ENCODE measurements at regions not wholly inside any gene's neighbourhood (a gene's known extent, or its start where the extent isn't known, plus 50 kb on each side); places are given as distances from the start of the nearest gene placed in this dataset.

GRCh38 chr10:90461437-90462155 lies 396.2 kb downstream of the HTR7 start:
- Histone ChIP-seq H3K27me3 (ENCODE audit: control insufficient read depth in 1 of 2, insufficient read depth in 2 of 2, low read length in 2 of 2) (no peaks in the 10 kb centered on the region), H4K20me1 (ENCODE audit: insufficient read depth, low read length) (no peaks in the 10 kb centered on the region), H2AFZ (ENCODE audit: low read length) (no peak overlapping the region), H3K4me2 (ENCODE audit: low read depth, low read length) (no peak overlapping the region), H3K27ac (ENCODE audit: extremely low read length, insufficient read depth, low read length) (no peak overlapping the region), H3K79me2 (ENCODE audit: insufficient read depth, low read length) (no peaks in the 10 kb centered on the region), H3K4me3 (replicated peaks in 1 of 3; ENCODE audit: insufficient read depth in 1 of 3, low read depth in 2 of 3, low read length in 3 of 3) (no peak overlapping the region), H3K4me1 (ENCODE audit: insufficient read depth, low read length) (no peaks in the 10 kb centered on the region), H3K9me3 (ENCODE audit: low read length) (0 out of 2 replicates have a peak, but pooled peaks cover 5% of the 10 kb centered on the region), H3K36me3 (replicated peaks in 1 of 2; ENCODE audit: control insufficient read depth in 1 of 2, insufficient read depth in 2 of 2, low read length in 2 of 2) (no peaks in the 10 kb centered on the region), H3K9ac (ENCODE audit: insufficient read depth, low read depth, low read length) (no peak overlapping the region)
- no peak for DNase-seq (ENCODE audit: low spot score)
- BruUV-seq (replicated peaks), result no TSS peak
- no peak for ATAC-seq
- 14% methylated on average over 4 of the region's 4 CpGs for WGBS (ENCODE audit: low lambda C conversion rate)
- no peak for TF ChIP-seq GATA4 (IDR thresholded peaks at IDR 0.05; ENCODE audit: borderline replicate concordance, low read depth)
- TF ChIP-seq, protein P1, sequence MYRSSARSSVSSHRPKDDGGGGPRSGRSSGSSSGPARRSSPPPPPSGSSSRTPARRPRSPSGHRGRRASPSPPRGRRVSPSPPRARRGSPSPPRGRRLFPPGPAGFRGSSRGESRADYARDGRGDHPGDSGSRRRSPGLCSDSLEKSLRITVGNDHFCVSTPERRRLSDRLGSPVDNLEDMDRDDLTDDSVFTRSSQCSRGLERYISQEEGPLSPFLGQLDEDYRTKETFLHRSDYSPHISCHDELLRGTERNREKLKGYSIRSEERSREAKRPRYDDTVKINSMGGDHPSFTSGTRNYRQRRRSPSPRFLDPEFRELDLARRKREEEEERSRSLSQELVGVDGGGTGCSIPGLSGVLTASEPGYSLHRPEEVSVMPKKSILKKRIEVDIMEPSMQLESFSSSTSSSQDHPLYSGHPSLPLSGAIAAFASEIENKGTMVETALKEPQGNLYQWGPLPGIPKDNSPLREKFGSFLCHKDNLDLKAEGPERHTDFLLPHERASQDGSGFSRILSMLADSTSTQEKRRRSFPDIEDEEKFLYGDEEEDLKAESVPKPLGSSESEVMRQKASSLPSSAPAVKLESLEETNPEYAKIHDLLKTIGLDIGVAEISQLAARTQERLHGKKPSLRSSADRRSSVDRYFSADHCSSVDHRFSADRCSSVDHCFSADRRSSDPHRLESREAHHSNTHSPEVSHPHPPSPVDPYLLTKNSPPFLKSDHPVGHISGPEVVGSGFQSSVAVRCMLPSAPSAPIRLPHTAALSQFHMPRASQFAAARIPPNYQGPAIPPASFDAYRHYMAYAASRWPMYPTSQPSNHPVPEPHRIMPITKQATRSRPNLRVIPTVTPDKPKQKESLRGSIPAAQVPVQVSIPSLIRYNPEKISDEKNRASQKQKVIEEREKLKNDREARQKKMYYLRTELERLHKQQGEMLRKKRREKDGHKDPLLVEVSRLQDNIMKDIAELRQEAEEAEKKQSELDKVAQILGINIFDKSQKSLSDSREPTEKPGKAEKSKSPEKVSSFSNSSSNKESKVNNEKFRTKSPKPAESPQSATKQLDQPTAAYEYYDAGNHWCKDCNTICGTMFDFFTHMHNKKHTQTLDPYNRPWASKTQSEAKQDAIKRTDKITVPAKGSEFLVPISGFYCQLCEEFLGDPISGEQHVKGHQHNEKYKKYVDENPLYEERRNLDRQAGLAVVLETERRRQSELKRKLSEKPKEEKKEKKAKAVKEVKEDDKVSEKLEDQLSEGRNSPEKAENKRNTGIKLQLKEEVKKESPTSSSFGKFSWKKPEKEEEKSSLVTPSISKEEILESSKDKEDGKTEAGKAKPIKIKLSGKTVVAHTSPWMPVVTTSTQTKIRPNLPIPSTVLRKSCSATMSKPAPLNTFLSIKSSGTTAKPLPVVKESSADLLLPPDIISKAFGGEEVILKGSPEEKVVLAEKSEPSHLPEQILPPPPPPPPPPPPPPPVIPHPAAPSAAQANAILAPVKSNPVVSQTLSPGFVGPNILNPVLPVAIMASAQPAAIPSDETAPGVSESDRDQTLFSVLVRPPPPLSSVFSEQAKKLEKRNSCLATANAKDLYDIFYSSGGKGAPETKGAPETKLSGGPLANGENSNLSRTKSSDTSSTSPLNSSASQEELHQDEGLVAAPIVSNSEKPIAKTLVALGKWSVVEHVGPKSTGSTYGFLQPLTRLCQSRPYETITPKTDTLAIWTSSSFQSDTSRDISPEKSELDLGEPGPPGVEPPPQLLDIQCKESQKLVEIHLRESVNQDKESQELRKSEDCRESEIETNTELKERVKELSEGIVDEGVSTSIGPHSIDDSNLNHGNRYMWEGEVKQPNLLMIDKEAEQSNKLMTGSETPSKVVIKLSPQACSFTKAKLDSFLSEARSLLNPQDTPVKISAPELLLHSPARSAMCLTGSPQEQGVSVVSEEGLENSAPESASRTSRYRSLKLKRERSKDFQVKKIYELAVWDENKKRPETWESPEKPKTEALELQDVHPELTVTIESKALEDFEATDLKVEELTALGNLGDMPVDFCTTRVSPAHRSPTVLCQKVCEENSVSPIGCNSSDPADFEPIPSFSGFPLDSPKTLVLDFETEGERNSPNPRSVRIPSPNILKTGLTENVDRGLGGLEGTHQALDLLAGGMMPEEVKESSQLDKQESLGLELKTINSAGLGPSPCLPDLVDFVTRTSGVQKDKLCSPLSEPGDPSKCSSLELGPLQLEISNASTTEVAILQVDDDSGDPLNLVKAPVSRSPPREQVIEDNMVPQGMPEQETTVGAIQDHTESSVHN (CRISPR knock-in tag; IDR thresholded peaks at IDR 0.05), result no peak
- TF ChIP-seq REPIN1 (CRISPR knock-in tag; IDR thresholded peaks at IDR 0.05; ENCODE audit: borderline replicate concordance, low read depth), result no peak
- in situ Hi-C loops (cut with HindIII; ENCODE audit: extremely low pct_ligation_motif_present, low pct_unique_long_range_greater_than_20kb) (no loop called here), intact Hi-C loops (cut with micrococcal nuclease; ENCODE audit: unreplicated experiment) (no loop called here)
- POLR2A ChIA-PET, result no interaction called here
- FAIRE-seq, result no peak
- CTCF ChIA-PET (ENCODE audit: low intra/inter-chr PET ratio, low total read pairs), result no interaction called here

Measured in HepG2 (cell line).